ENCODE measurements at regions not wholly inside any gene's neighbourhood (a gene's known extent, or its start where the extent isn't known, plus 50 kb on each side); places are given as distances from the start of the nearest gene placed in this dataset.

GRCh38 chr7:1361756-1362125, 97.5 kb downstream of the MICALL2 start:
- no peak for TF ChIP-seq POLR2A (IDR thresholded peaks at IDR 0.05)
- no peak for TF ChIP-seq CTCF (IDR thresholded peaks at IDR 0.05)
- DNase-seq, result no peak
- no peaks in the 10 kb centered on the region for H3K9me3 ChIP-seq (replicated peaks in 1 of 3)
- peaks cover 14% of the 10 kb centered on the region for H3K27me3 ChIP-seq
- no peaks in the 10 kb centered on the region for H3K4me1 ChIP-seq (replicated peaks in 1 of 2)
- intact Hi-C loops (cut with DNase I), result no loop called here
- H3K27ac ChIP-seq, result no peak overlapping the region
- no peaks in the 10 kb centered on the region for H3K36me3 ChIP-seq (replicated peaks in 1 of 2)
- WGBS, 4 donors, result 38 to 53% (median 46%) methylated on average over 5 to 13 of the region's 13 CpGs
- no peak overlapping the region for H3K4me3 ChIP-seq

- TF ChIP-seq CTCF (IDR thresholded peaks at IDR 0.05) (no peak), POLR2A (IDR thresholded peaks at IDR 0.05) (no peak)
- no peak overlapping the region for H3K27ac ChIP-seq
- H3K4me3 ChIP-seq, result no peak overlapping the region
- WGBS, 4 donors, result 54 to 94% (median 71%) methylated on average over 5 to 12 of the region's 12 CpGs
- no peaks in the 10 kb centered on the region for H3K36me3 ChIP-seq (replicated peaks in 1 of 2)
- peaks cover 14% of the 10 kb centered on the region for H3K27me3 ChIP-seq
- no peak for DNase-seq
- H3K4me1 ChIP-seq (replicated peaks in 1 of 2), result no peaks in the 10 kb centered on the region
- intact Hi-C loops (cut with DNase I), result no loop called here
- no peaks in the 10 kb centered on the region for H3K9me3 ChIP-seq (replicated peaks in 1 of 3)
Observed at GRCh38 chr7:1362301-1362700, 97.0 kb downstream of the MICALL2 start.

DNA sequence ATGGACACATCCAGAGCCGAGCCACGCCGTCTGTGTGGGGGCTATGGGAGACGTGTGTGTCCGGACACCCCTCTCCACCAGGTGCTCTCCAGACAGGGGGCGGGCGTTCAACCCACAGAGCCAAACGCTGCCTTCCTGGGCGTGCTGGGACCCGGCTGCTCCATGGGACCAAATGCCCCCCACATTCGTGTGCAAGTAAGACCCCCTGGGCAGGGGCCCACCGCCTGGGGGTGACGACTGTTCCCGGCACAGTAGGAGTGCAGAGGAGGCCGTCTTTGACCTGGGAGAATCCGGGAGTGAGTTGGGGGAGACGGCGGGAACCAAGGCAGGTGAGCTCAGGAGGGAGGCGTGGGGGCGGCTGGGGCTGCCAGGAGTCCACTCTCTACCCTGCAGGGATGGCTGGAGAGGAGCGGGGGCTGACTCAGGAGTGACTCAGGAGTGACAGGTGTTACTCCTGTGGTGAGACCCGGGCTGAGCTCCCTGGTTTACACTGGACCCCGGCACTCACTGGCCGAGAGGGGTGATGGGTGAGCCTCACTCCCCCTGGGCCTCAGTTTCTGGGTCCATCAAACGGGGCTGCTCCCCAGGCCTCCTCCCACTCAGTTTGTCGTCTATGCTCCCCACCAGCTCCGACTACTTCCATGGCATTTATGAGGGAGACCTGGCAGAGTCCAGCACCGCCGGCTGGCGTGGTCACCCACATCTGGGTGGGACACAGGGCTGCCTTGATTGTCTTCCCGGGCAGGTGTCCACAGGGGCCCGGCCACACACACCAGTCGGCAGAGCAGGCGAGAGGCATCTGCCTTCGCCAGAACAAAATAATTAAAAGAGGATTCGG, 95.0 kb downstream of the MICALL2 start:
- Histone ChIP-seq H3K27ac (no peak overlapping the region), H3K4me3 (no peak overlapping the region), H3K4me1 (replicated peaks in 1 of 2) (no peaks in the 10 kb centered on the region), H3K36me3 (replicated peaks in 1 of 2) (no peaks in the 10 kb centered on the region), H3K27me3 (peaks cover 26% of the 10 kb centered on the region), H3K9me3 (replicated peaks in 1 of 3) (no peaks in the 10 kb centered on the region)
- intact Hi-C loops (cut with DNase I), result no loop called here
- 59 to 72% (median 61%) methylated on average over 25 to 36 of the region's 36 CpGs for WGBS, 4 donors
- DNase-seq, result no peak
- TF ChIP-seq CTCF (IDR thresholded peaks at IDR 0.05) (no peak), POLR2A (IDR thresholded peaks at IDR 0.05) (no peak)

DNA sequence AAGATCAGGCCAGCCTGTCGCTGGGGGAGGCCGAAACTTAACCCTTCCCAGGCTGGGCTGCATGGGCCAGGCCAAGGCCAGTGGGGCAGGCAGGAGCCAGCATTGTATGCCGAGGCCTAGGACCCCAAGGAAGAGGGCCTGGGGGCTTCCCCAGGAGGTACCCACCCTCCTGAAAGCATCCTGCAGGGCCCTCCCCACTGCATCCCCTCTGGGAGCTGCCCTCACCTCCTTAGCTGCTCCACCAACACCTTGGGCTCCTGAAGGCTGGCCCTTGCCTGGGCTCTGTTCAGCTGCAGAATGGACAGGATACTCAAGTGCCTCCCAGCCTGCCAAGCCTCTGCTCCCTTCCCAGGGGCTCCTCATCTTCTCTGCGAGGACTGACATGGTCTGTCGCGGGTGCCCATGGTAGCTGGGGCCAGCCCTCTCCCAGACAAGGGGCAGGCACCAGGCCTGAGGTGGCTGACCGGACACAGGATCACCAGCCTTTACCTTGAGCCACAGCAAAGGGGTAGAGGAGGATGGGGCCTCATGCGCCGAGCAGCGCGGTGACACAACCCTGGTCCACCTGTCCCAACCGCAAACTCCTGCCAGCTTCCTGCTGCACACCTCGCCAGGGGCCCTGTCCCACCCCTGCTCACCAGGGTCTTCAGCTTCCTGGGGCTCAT, 94.2 kb downstream of the MICALL2 start:
- no peak for TF ChIP-seq CTCF (IDR thresholded peaks at IDR 0.05)
- TF ChIP-seq POLR2A (IDR thresholded peaks at IDR 0.05), result no peak
- Histone ChIP-seq H3K36me3 (replicated peaks in 1 of 2) (no peaks in the 10 kb centered on the region), H3K27ac (no peak overlapping the region), H3K27me3 (peaks cover 30% of the 10 kb centered on the region), H3K4me3 (no peak overlapping the region), H3K4me1 (replicated peaks in 1 of 2) (no peaks in the 10 kb centered on the region), H3K9me3 (replicated peaks in 1 of 3) (no peaks in the 10 kb centered on the region)
- 55 to 82% (median 77%) methylated on average over 4 to 13 of the region's 13 CpGs for WGBS, 4 donors
- intact Hi-C loops (cut with DNase I), result no loop called here
- DNase-seq, result no peak

All from adrenal gland (tissue), 9 donors.